PC-3 (cell line): ENCODE measurements at regions not wholly inside any gene's neighbourhood (a gene's known extent, or its start where the extent isn't known, plus 50 kb on each side); places are given as distances from the start of the nearest gene placed in this dataset.

Source experiments
- ATAC-seq: fragments of 200-7000 bp; cut with Tn5 transposase; 2 replicates; pipeline ENCODE4 v1.9.1; 2020; ENCODE audit warnings: mild to moderate bottlenecking, moderate library complexity
- BruUV-seq: library from RNA; stranded (reverse); fragments of 400-500 nt; replicated peaks from 2 replicates; lab custom pipeline; 2021; lab: Mats Ljungman, UMichigan
- CTCF ChIA-PET: fragments of 300-600 bp; sonication (Branson Sonifier 250); formaldehyde crosslinking; loops from one replicate; lab custom pipeline; 2022; ENCODE audit warnings: antibody characterized with exemption; lab: Charles Lee
- POLR2A ChIA-PET: fragments of 300-600 bp; sonication (Branson Sonifier 250); formaldehyde crosslinking; loops from one replicate; lab custom pipeline; 2022; ENCODE audit warnings: antibody characterized with exemption; ENCODE audit not compliant: unreplicated experiment; lab: Charles Lee
- DNase-seq: peaks from one replicate; pipeline ENCODE4 v3.0.0-alpha.2; 2015
- H2AFZ ChIP-seq: fragments of 300-600 bp; sonication (generic); 2 replicates; pipeline ENCODE4 v1.6.0; 2016; ENCODE audit warnings: antibody characterized with exemption, low read length
- H3F3A ChIP-seq: fragments of 300-600 bp; sonication (generic); one replicate; pipeline ENCODE4 v1.6.0; 2017; ENCODE audit warnings: antibody characterized with exemption, low read length, control low read depth, mild to moderate bottlenecking; ENCODE audit not compliant: unreplicated experiment
- H3K27ac ChIP-seq: fragments of 300-600 bp; sonication (generic); 2 replicates; pipeline ENCODE4 v1.5.1; 2016; ENCODE audit warnings: mild to moderate bottlenecking, low read length
- H3K27me3 ChIP-seq: fragments of 300-600 bp; sonication (generic); 2 replicates; pipeline ENCODE4 v1.6.1; 2016; ENCODE audit warnings: low read length, mixed read lengths
- H3K36me3 ChIP-seq: fragments of 300-600 bp; sonication (generic); 2 replicates; pipeline ENCODE4 v1.6.1; 2016; ENCODE audit warnings: low read depth, mixed run types, low read length, mixed read lengths
- H3K4me1 ChIP-seq: fragments of 300-600 bp; sonication (generic); 2 replicates; pipeline ENCODE4 v1.5.1; 2016; ENCODE audit warnings: low read length; ENCODE audit not compliant: insufficient read depth
- H3K4me2 ChIP-seq: fragments of 300-600 bp; sonication (generic); 2 replicates; pipeline ENCODE4 v1.6.0; 2016; ENCODE audit warnings: low read length
- H3K4me3 ChIP-seq: fragments of 300-600 bp; sonication (generic); 2 replicates; pipeline ENCODE4 v1.5.1; 2016; ENCODE audit warnings: mild to moderate bottlenecking, low read length, mixed read lengths
- H3K79me2 ChIP-seq: fragments of 300-600 bp; sonication (generic); 2 replicates; pipeline ENCODE4 v1.6.1; 2017; ENCODE audit warnings: low read length, mixed read lengths
- H3K9ac ChIP-seq: fragments of 300-600 bp; sonication (generic); 2 replicates; pipeline ENCODE4 v1.6.0; 2016; ENCODE audit warnings: mild to moderate bottlenecking, low read length
- H3K9me2 ChIP-seq: fragments of 300-600 bp; sonication (generic); replicated peaks from 2 replicates; pipeline ENCODE4 v1.6.1; 2016; ENCODE audit warnings: mixed run types, low read length, mixed read lengths
- H3K9me3 ChIP-seq: fragments of 300-600 bp; sonication (generic); 2 replicates; pipeline ENCODE4 v1.6.1; 2016; ENCODE audit warnings: low read length, mixed read lengths
- H4K20me1 ChIP-seq: fragments of 300-600 bp; sonication (generic); 2 replicates; pipeline ENCODE4 v1.6.1; 2016; ENCODE audit warnings: low read length, mixed read lengths
- EZH2 ChIP-seq: fragments of 300-600 bp; sonication (generic); IDR thresholded peaks from one replicate; pipeline ENCODE4 v1.6.1; 2017; ENCODE audit warnings: antibody characterized with exemption, mild to moderate bottlenecking, low read length; ENCODE audit not compliant: unreplicated experiment
- EZH2phosphoT487 ChIP-seq: fragments of 300-600 bp; sonication (generic); IDR thresholded peaks from 2 replicates; pipeline ENCODE4 v1.6.1; 2018; ENCODE audit warnings: mild to moderate bottlenecking, antibody characterized with exemption, low read length, borderline replicate concordance
- intact Hi-C: fragments of 100-400 bp; cut with micrococcal nuclease; formaldehyde crosslinking; loops from 2 replicates; pipeline ENCODE4 v1.9.0; 2023
- TF ChIP-seq, protein P1 (sequence below): fragments of 300-600 bp; sonication (generic); conservative IDR thresholded peaks from 2 replicates; pipeline ENCODE4 v1.5.1; 2017; ENCODE audit warnings: antibody characterized with exemption, low read depth, mild to moderate bottlenecking, low read length

DNA sequence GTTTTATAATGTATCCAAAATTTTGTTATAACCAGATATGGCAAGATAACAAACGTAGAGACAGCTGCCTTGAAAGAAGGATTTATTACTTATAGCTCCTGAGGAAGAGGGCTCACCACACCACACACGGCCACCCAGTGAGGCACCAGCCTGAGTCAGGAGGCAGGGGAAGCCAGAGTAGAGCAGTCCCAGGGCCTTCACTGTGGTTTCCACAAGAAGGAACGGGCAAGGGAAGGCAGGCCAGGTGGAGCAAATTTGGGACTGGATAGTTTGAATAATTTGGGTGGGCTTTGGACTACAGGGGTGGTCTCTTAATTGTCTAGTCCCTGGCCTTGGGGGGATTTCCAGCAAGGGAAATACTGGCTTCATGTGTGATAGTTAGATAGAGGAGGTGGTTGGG lies 72.5 kb downstream of the RRAGC start:
- H3K36me3 ChIP-seq, result no peaks in the 10 kb centered on the region
- TF ChIP-seq, protein P1, sequence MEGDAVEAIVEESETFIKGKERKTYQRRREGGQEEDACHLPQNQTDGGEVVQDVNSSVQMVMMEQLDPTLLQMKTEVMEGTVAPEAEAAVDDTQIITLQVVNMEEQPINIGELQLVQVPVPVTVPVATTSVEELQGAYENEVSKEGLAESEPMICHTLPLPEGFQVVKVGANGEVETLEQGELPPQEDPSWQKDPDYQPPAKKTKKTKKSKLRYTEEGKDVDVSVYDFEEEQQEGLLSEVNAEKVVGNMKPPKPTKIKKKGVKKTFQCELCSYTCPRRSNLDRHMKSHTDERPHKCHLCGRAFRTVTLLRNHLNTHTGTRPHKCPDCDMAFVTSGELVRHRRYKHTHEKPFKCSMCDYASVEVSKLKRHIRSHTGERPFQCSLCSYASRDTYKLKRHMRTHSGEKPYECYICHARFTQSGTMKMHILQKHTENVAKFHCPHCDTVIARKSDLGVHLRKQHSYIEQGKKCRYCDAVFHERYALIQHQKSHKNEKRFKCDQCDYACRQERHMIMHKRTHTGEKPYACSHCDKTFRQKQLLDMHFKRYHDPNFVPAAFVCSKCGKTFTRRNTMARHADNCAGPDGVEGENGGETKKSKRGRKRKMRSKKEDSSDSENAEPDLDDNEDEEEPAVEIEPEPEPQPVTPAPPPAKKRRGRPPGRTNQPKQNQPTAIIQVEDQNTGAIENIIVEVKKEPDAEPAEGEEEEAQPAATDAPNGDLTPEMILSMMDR, result no peak
- TF ChIP-seq EZH2phosphoT487 (no peak), EZH2 (no peak)
- intact Hi-C loops, result no loop called here
- no peak overlapping the region for H2AFZ ChIP-seq
- H3K4me2 ChIP-seq, result no peak overlapping the region
- no peaks in the 10 kb centered on the region for H4K20me1 ChIP-seq
- H3K4me1 ChIP-seq, result no peaks in the 10 kb centered on the region
- ATAC-seq (no peak), DNase-seq (no peak)
- ChIA-PET POLR2A (no interaction called here), CTCF (interaction anchor here (0.7 kb wide), 1 partner anchor 316 kb away, joined by 3 read pairs; no protein-coding TSS in a partner anchor)
- no peaks in the 10 kb centered on the region for H3K79me2 ChIP-seq
- no peak overlapping the region for H3K27ac ChIP-seq
- BruUV-seq, result no TSS peak
- H3K9me3 ChIP-seq, result no peaks in the 10 kb centered on the region
- H3K27me3 ChIP-seq, result peaks cover 64% of the 10 kb centered on the region
- no peaks in the 10 kb centered on the region for H3F3A ChIP-seq
- no peaks in the 10 kb centered on the region for H3K9me2 ChIP-seq
- no peak overlapping the region for H3K4me3 ChIP-seq
- H3K9ac ChIP-seq, result no peak overlapping the region

DNA sequence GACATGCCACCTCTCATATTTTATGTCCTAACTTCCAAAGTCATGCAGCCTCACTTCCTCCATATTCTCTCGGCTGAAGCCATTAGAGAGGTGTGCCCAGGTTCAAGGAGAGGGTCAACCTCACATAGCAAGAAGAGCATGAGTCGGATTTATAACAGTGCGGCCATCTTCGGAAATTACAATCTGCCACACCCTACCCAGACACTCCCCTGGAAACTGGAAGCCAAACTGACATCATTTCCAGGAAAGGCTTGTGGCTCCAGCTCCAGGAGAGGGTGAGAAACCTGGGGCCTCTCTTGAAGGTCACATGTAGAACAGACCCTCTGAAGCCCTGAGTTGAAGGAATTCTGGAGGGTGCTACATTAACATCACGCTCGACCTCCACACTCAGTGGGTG lies 73.5 kb downstream of the RRAGC start:
- Histone ChIP-seq H3K9me2 (no peaks in the 10 kb centered on the region), H3K36me3 (no peaks in the 10 kb centered on the region), H3K9me3 (no peaks in the 10 kb centered on the region), H3F3A (no peaks in the 10 kb centered on the region), H3K4me3 (no peak overlapping the region), H3K9ac (no peak overlapping the region), H3K4me2 (no peak overlapping the region), H3K79me2 (no peaks in the 10 kb centered on the region), H3K27me3 (peaks cover 72% of the 10 kb centered on the region), H3K4me1 (no peaks in the 10 kb centered on the region), H3K27ac (no peak overlapping the region), H2AFZ (no peak overlapping the region), H4K20me1 (no peaks in the 10 kb centered on the region)
- POLR2A ChIA-PET, result no interaction called here
- DNase-seq (no peak), ATAC-seq (no peak)
- CTCF ChIA-PET, result no interaction called here
- BruUV-seq, result no TSS peak
- intact Hi-C loops, result no loop called here
- TF ChIP-seq EZH2phosphoT487 (no peak), EZH2 (no peak)
- TF ChIP-seq, protein P1, result no peak

DNA sequence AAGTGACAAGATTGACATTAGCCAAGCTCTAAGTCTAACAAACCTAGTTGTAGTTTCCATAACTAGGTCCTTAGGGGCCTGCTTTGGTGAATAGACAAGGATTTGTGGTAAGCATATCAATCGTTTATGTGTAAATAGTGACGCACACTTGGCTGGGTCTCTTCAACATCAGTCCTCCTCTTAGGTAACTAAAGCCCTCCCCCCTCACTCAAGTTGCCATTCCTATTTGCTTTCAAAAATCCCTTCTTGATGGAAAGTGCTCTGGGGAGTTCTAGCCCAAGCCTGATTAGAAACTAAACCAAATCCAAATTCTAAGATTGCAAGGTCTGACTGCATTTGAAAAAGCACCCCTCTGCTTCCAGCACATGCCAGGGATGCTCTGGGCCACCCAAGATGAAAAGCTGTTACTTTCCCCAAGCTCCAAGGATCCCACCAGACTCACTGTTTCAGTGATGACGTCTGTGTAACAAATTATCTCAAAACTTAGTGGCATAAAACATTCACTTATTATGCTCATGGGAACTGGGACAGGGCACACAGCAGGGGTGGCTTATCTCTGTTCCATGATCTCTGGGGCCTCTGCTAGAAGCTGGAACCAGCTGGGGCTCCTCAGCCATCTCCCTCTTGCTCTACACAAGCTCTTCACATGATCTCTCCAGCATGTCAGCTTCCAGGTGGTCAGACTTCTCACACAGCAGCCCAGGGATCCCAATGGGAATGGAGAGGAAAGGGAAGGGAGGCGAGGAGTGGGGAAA lies 74.1 kb downstream of the RRAGC start:
- no peak overlapping the region for H2AFZ ChIP-seq
- ATAC-seq (no peak), DNase-seq (no peak)
- no peaks in the 10 kb centered on the region for H3K9me3 ChIP-seq
- H3K4me2 ChIP-seq, result no peak overlapping the region
- no peaks in the 10 kb centered on the region for H4K20me1 ChIP-seq
- H3K36me3 ChIP-seq, result no peaks in the 10 kb centered on the region
- ChIA-PET CTCF (no interaction called here), POLR2A (no interaction called here)
- no peaks in the 10 kb centered on the region for H3K9me2 ChIP-seq
- no peaks in the 10 kb centered on the region for H3F3A ChIP-seq
- H3K4me3 ChIP-seq, result no peak overlapping the region
- intact Hi-C loops, result no loop called here
- BruUV-seq, result no TSS peak
- no peaks in the 10 kb centered on the region for H3K79me2 ChIP-seq
- TF ChIP-seq, protein P1, result no peak
- TF ChIP-seq EZH2, result no peak
- TF ChIP-seq EZH2phosphoT487, result no peak
- no peak overlapping the region for H3K9ac ChIP-seq
- H3K27me3 ChIP-seq, result peaks cover 72% of the 10 kb centered on the region
- H3K27ac ChIP-seq, result no peak overlapping the region
- no peaks in the 10 kb centered on the region for H3K4me1 ChIP-seq
